Endothelial cell of umbilical vein (primary cell): ENCODE measurements at regions not wholly inside any gene's neighbourhood (a gene's known extent, or its start where the extent isn't known, plus 50 kb on each side); places are given as distances from the start of the nearest gene placed in this dataset.

Experiments
- BruUV-seq: library from RNA; stranded (reverse); fragments of 400-500 nt; replicated peaks from 2 replicates; lab custom pipeline; 2021; lab: Mats Ljungman, UMichigan
- CTCF ChIA-PET: fragments of 300-600, 350-600 bp; sonication (Branson Sonifier 250); formaldehyde crosslinking; loops from one replicate; lab custom pipeline; 2021; ENCODE audit warnings: antibody characterized with exemption, inconsistent platforms; lab: Charles Lee
- POLR2A ChIA-PET: fragments of 300-600, 350-600 bp; sonication (Branson Sonifier 250); formaldehyde crosslinking; loops from one replicate; lab custom pipeline; 2021; ENCODE audit warnings: antibody characterized with exemption, inconsistent platforms; lab: Charles Lee
- DNase-seq: peaks from one replicate; pipeline ENCODE4 v3.0.0-alpha.2; 2011; ENCODE audit warnings: low read depth, low spot score
- FAIRE-seq: peaks from 2 replicates; lab custom pipeline; 2011; peaks lifted over from hg19 to GRCh38; lab: Jason Lieb, UNC
- H2AFZ ChIP-seq: 2 replicates; pipeline ENCODE4 v1.6.0; 2012; ENCODE audit warnings: low read depth, low read length, control low read depth, inconsistent platforms
- H3K27ac ChIP-seq: 2 replicates; pipeline ENCODE4 v1.5.1; 2011; ENCODE audit warnings: low read depth, mild to moderate bottlenecking, control low read depth, low read length, moderate library complexity; ENCODE audit not compliant: insufficient read depth
- H3K27me3 ChIP-seq, 2 experiments: 2 replicates each; pipeline versions ENCODE4 v1.6.0 to v1.6.1; 2011; ENCODE audit warnings: low read length in 2 of 2, mixed read lengths in 1 of 2; ENCODE audit not compliant: control insufficient read depth in 2 of 2, insufficient read depth in 2 of 2
- H3K36me3 ChIP-seq, 2 experiments: 2 replicates in 1 of 2; 3 replicates in 1 of 2; pipeline ENCODE4 v1.5.1; 2011; ENCODE audit warnings: low read length in 2 of 2, mild to moderate bottlenecking in 1 of 2, moderate library complexity in 1 of 2; ENCODE audit not compliant: control insufficient read depth in 2 of 2, insufficient read depth in 2 of 2; ENCODE audit errors: extremely low read depth in 1 of 2
- H3K4me1 ChIP-seq: 3 replicates; pipeline ENCODE4 v1.5.1; 2011; ENCODE audit warnings: mild to moderate bottlenecking, low read length; ENCODE audit not compliant: control insufficient read depth, insufficient read depth; ENCODE audit errors: extremely low read depth
- H3K4me2 ChIP-seq: 2 replicates; pipeline ENCODE4 v1.6.1; 2011; ENCODE audit warnings: low read length, control low read depth, mixed read lengths; ENCODE audit not compliant: insufficient read depth
- H3K4me3 ChIP-seq, 3 experiments: fragments of 200-600 bp in 1 of 3; sonication (generic), shearing (Covaris generic) in 1 of 3; replicated peaks in 1 of 3; 2 replicates each; pipeline ENCODE4 v1.5.1; 2011 to 2016; ENCODE audit warnings: control low read depth in 3 of 3, low read length in 3 of 3, mild to moderate bottlenecking in 2 of 3, inconsistent platforms in 1 of 3, low read depth in 1 of 3, moderate library complexity in 1 of 3; ENCODE audit not compliant: insufficient read depth in 1 of 3
- H3K79me2 ChIP-seq: 2 replicates; pipeline ENCODE4 v1.6.0; 2012; ENCODE audit warnings: low read length, inconsistent platforms; ENCODE audit not compliant: control insufficient read depth, insufficient read depth
- H3K9ac ChIP-seq: replicated peaks from 2 replicates; pipeline ENCODE3; 2011; ENCODE audit warnings: low read length, control low read depth; ENCODE audit not compliant: insufficient read depth; ENCODE audit errors: extremely low read depth
- H3K9me1 ChIP-seq: replicated peaks from 3 replicates; pipeline ENCODE4 v1.6.0; 2011; ENCODE audit warnings: mild to moderate bottlenecking, low read length; ENCODE audit not compliant: control insufficient read depth, insufficient read depth; ENCODE audit errors: extremely low read depth
- H3K9me3 ChIP-seq: replicated peaks from 2 replicates; pipeline ENCODE4 v1.5.1; 2012; ENCODE audit warnings: low read length, inconsistent platforms; ENCODE audit not compliant: control insufficient read depth, insufficient read depth
- H4K20me1 ChIP-seq: replicated peaks from 2 replicates; pipeline ENCODE3; 2011; ENCODE audit warnings: mild to moderate bottlenecking, low read length; ENCODE audit not compliant: control insufficient read depth, insufficient read depth; ENCODE audit errors: extremely low read depth
- EZH2 ChIP-seq: IDR thresholded peaks from 2 replicates; pipeline ENCODE4 v1.6.1; 2012; ENCODE audit warnings: borderline replicate concordance, low read depth, mild to moderate bottlenecking, moderate library complexity, low read length, inconsistent platforms; ENCODE audit not compliant: severe bottlenecking
- FOS ChIP-seq: IDR thresholded peaks from 2 replicates; pipeline ENCODE4 v1.6.1; 2011; ENCODE audit warnings: mild to moderate bottlenecking, low read length, moderate library complexity, borderline replicate concordance; ENCODE audit not compliant: insufficient read depth
- GATA2 ChIP-seq: IDR thresholded peaks from 2 replicates; pipeline ENCODE4 v1.7.0; 2011; ENCODE audit warnings: low read depth, mild to moderate bottlenecking, moderate library complexity, mixed read lengths, low read length; ENCODE audit not compliant: insufficient read length, insufficient read depth
- JUN ChIP-seq: IDR thresholded peaks from 2 replicates; pipeline ENCODE4 v1.6.1; 2011; ENCODE audit warnings: borderline replicate concordance, low read depth; ENCODE audit not compliant: insufficient read length, insufficient read depth
- MYC ChIP-seq: IDR thresholded peaks from one replicate; pipeline ENCODE4 v1.6.1; 2011; ENCODE audit warnings: mild to moderate bottlenecking, low read depth, low read length
- POLR2A ChIP-seq: IDR thresholded peaks from 2 replicates; pipeline ENCODE4 v1.6.1; 2012; ENCODE audit warnings: low read depth, mild to moderate bottlenecking, control low read depth, low read length
- POLR2AphosphoS5 ChIP-seq: IDR thresholded peaks from 2 replicates; pipeline ENCODE4 v1.6.1; 2012; ENCODE audit warnings: low read depth, mild to moderate bottlenecking, control low read depth, low read length, moderate library complexity; ENCODE audit not compliant: insufficient read depth
- dilution Hi-C: fragments of 300-500 bp; cut with MboI; formaldehyde crosslinking; loops from one replicate; pipeline ENCODE4 v1.15.0; 2019; ENCODE audit warnings: low sequenced_read_pairs; ENCODE audit not compliant: extremely low pct_ligation_motif_present
- intact Hi-C: fragments of 100-400 bp; cut with micrococcal nuclease; formaldehyde crosslinking; loops from one replicate; pipeline ENCODE4 v1.10.0; 2022
- TF ChIP-seq, protein P1 (sequence below), 2 donors: IDR thresholded peaks; 1 replicate in 1 of 2; 2 replicates in 1 of 2; pipeline ENCODE4 v1.5.1; 2011; ENCODE audit warnings: low read length in 2 of 2, mild to moderate bottlenecking in 2 of 2, moderate library complexity in 2 of 2, control low read depth in 1 of 2, inconsistent platforms in 1 of 2, low read depth in 1 of 2; ENCODE audit not compliant: insufficient read depth in 1 of 2; ENCODE audit errors: extremely low read depth in 1 of 2
- TF ChIP-seq, protein P2 (sequence below): IDR thresholded peaks from 2 replicates; pipeline ENCODE4 v1.6.1; 2011; ENCODE audit not compliant: insufficient read depth, insufficient read length

DNA sequence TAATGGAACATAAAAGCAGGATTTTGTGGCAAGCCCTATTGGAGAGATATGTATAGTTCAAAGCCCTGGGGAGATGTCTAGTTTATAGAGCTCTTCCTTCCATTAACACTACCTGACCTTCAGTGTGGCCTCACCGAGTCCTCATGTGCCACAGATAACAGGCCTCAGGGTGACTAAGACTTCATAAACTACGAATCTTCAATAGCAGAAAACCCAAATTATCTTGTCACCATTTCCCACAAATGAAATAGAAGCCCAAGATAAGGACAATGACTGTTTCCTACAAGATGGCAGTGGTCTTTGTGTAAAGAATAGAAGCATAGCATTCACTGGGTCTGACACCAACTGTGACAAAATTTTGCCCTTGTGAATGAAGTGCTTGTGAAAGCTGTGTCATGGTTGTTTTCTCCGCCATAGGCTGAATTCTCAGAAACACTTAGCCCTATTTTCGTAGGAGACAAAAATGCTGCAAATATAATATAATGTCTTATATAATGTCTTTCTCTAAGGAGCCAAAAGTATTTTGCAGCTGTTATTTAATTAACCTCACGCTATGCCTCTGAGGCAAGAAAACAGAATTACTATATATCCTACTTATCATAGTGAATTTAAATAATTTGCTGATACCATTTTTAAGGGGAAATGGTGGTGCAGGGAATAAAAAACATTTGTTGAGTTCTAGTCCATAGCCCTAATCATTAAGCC is 136.7 kb upstream of the CWC22 start:
- no peak for FAIRE-seq
- BruUV-seq = no TSS peak
- intact Hi-C loops = no loop called here

More for the DNA sequence above, 136.7 kb upstream of the CWC22 start:
- Histone ChIP-seq H3K27me3 (no peaks in the 10 kb centered on the region), H3K9me3 (no peaks in the 10 kb centered on the region), H3K4me3 (no peak overlapping the region), H4K20me1 (no peaks in the 10 kb centered on the region), H3K4me2 (no peak overlapping the region), H2AFZ (no peak overlapping the region), H3K4me1 (no peaks in the 10 kb centered on the region), H3K79me2 (no peaks in the 10 kb centered on the region), H3K9me1 (no peaks in the 10 kb centered on the region), H3K9ac (no peak overlapping the region), H3K36me3 (no peaks in the 10 kb centered on the region), H3K27ac (no peak overlapping the region)
- DNase-seq = no peak
- POLR2A ChIA-PET = no interaction called here
- no peak for TF ChIP-seq JUN
- no peak for TF ChIP-seq POLR2A
- TF ChIP-seq, protein P1, sequence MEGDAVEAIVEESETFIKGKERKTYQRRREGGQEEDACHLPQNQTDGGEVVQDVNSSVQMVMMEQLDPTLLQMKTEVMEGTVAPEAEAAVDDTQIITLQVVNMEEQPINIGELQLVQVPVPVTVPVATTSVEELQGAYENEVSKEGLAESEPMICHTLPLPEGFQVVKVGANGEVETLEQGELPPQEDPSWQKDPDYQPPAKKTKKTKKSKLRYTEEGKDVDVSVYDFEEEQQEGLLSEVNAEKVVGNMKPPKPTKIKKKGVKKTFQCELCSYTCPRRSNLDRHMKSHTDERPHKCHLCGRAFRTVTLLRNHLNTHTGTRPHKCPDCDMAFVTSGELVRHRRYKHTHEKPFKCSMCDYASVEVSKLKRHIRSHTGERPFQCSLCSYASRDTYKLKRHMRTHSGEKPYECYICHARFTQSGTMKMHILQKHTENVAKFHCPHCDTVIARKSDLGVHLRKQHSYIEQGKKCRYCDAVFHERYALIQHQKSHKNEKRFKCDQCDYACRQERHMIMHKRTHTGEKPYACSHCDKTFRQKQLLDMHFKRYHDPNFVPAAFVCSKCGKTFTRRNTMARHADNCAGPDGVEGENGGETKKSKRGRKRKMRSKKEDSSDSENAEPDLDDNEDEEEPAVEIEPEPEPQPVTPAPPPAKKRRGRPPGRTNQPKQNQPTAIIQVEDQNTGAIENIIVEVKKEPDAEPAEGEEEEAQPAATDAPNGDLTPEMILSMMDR (IDR thresholded peaks at IDR 0.05; ENCODE audit: extremely low read depth in 1 of 2, insufficient read depth in 1 of 2, low read depth in 1 of 2, low read length in 2 of 2) = no peak
- TF ChIP-seq FOS = no peak
- no peak for TF ChIP-seq EZH2
- TF ChIP-seq, protein P2, sequence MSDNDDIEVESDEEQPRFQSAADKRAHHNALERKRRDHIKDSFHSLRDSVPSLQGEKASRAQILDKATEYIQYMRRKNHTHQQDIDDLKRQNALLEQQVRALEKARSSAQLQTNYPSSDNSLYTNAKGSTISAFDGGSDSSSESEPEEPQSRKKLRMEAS = no peak
- TF ChIP-seq POLR2AphosphoS5 = no peak
- TF ChIP-seq GATA2 = no peak
- TF ChIP-seq MYC = no peak
- CTCF ChIA-PET = no interaction called here
- dilution Hi-C loops = no loop called here
